ENCODE measurements at regions not wholly inside any gene's neighbourhood (a gene's known extent, or its start where the extent isn't known, plus 50 kb on each side); places are given as distances from the start of the nearest gene placed in this dataset.
A peak's percentile ranks its signal among the peaks of the same experiment; 100 is the strongest.
"Not testable (repeated sequence)": the region's sequence is repeated elsewhere in the genome, so short reads cannot be mapped to it uniquely, and the experiment has no call there.

- not testable (repeated sequence) for H3K27me3 Mint-ChIP-seq (ENCODE audit: insufficient read depth, low read depth); H2AFZ ChIP-seq (replicated peaks); H3K9me3 ChIP-seq (ENCODE audit: low read depth); H3K27ac Mint-ChIP-seq; H3K4me2 ChIP-seq; H3K4me3 Mint-ChIP-seq; H3K4me1 ChIP-seq; H3K27me3 ChIP-seq; H3K27ac ChIP-seq; H3K9ac ChIP-seq; H3K4me1 Mint-ChIP-seq; H3K36me3 ChIP-seq; H3K4me3 ChIP-seq; H3K79me2 ChIP-seq (ENCODE audit: low read depth); H4K20me1 ChIP-seq (ENCODE audit: low read depth); H3F3A ChIP-seq (ENCODE audit: low read depth); H3K36me3 Mint-ChIP-seq
- DNase-seq (ENCODE audit: low spot score) = peak; percentile 0
- peaks cover 34% of the 10 kb centered on the region for H3K9me3 Mint-ChIP-seq
These were observed 2807.2 kb downstream of the RPIA start for GRCh38 chr2:91498513-91499250.

- H3K79me2 ChIP-seq (ENCODE audit: low read depth); H3K4me1 Mint-ChIP-seq; H3F3A ChIP-seq (ENCODE audit: low read depth); H3K36me3 Mint-ChIP-seq; H3K27ac Mint-ChIP-seq; H3K9me3 ChIP-seq (ENCODE audit: low read depth); H3K27ac ChIP-seq; H3K27me3 Mint-ChIP-seq (ENCODE audit: insufficient read depth, low read depth); H3K9ac ChIP-seq; H3K4me2 ChIP-seq; H3K4me3 ChIP-seq; H3K4me3 Mint-ChIP-seq; H3K36me3 ChIP-seq; H4K20me1 ChIP-seq (ENCODE audit: low read depth); H3K27me3 ChIP-seq; H3K4me1 ChIP-seq; H2AFZ ChIP-seq (replicated peaks): not testable (repeated sequence)
- DNase-seq (ENCODE audit: low spot score) = peak; percentile 0
- peaks cover 34% of the 10 kb centered on the region for H3K9me3 Mint-ChIP-seq
These were observed 2808.1 kb downstream of the RPIA start for GRCh38 chr2:91499431-91500050.

- not testable (repeated sequence) for H3K4me1 ChIP-seq; H2AFZ ChIP-seq (replicated peaks); H3K9ac ChIP-seq; DNase-seq (ENCODE audit: low spot score); H3F3A ChIP-seq (ENCODE audit: low read depth); H4K20me1 ChIP-seq (ENCODE audit: low read depth); H3K4me3 ChIP-seq; H3K27me3 ChIP-seq; H3K9me3 ChIP-seq (ENCODE audit: low read depth); H3K4me3 Mint-ChIP-seq; H3K27ac Mint-ChIP-seq; H3K4me1 Mint-ChIP-seq; H3K27ac ChIP-seq; H3K36me3 ChIP-seq; H3K4me2 ChIP-seq; H3K36me3 Mint-ChIP-seq; H3K79me2 ChIP-seq (ENCODE audit: low read depth); H3K27me3 Mint-ChIP-seq (ENCODE audit: insufficient read depth, low read depth)
- peaks cover 32% of the 10 kb centered on the region for H3K9me3 Mint-ChIP-seq
These were observed 2808.9 kb downstream of the RPIA start for GRCh38 chr2:91500246-91500977.

GRCh38 chr2:91500978-91501310 is 2809.5 kb downstream of the RPIA start:
- not testable (repeated sequence) for H3F3A ChIP-seq (ENCODE audit: low read depth); H3K4me3 ChIP-seq; DNase-seq (ENCODE audit: low spot score); H4K20me1 ChIP-seq (ENCODE audit: low read depth); H3K27me3 Mint-ChIP-seq (ENCODE audit: insufficient read depth, low read depth); H3K4me1 ChIP-seq; H3K36me3 Mint-ChIP-seq; H3K27ac Mint-ChIP-seq; H3K4me2 ChIP-seq; H3K27ac ChIP-seq; H3K9me3 ChIP-seq (ENCODE audit: low read depth); H3K27me3 ChIP-seq; H3K79me2 ChIP-seq (ENCODE audit: low read depth); H3K4me3 Mint-ChIP-seq; H2AFZ ChIP-seq (replicated peaks); H3K9ac ChIP-seq; H3K4me1 Mint-ChIP-seq; H3K36me3 ChIP-seq
- H3K9me3 Mint-ChIP-seq = peaks cover 30% of the 10 kb centered on the region

GRCh38 chr2:91501481-91502080 is 2810.1 kb downstream of the RPIA start:
- not testable (repeated sequence) for H3K36me3 Mint-ChIP-seq; H3F3A ChIP-seq (ENCODE audit: low read depth); H3K4me1 Mint-ChIP-seq; H3K9ac ChIP-seq; DNase-seq (ENCODE audit: low spot score); H3K27ac Mint-ChIP-seq; H3K27me3 Mint-ChIP-seq (ENCODE audit: insufficient read depth, low read depth); H3K4me1 ChIP-seq; H3K27ac ChIP-seq; H3K27me3 ChIP-seq; H4K20me1 ChIP-seq (ENCODE audit: low read depth); H3K79me2 ChIP-seq (ENCODE audit: low read depth); H3K36me3 ChIP-seq; H3K4me3 ChIP-seq; H2AFZ ChIP-seq (replicated peaks); H3K4me2 ChIP-seq; H3K9me3 ChIP-seq (ENCODE audit: low read depth); H3K4me3 Mint-ChIP-seq
- H3K9me3 Mint-ChIP-seq = peaks cover 30% of the 10 kb centered on the region

- not testable (repeated sequence) for H3K36me3 Mint-ChIP-seq; H3K36me3 ChIP-seq; DNase-seq (ENCODE audit: low spot score); H3F3A ChIP-seq (ENCODE audit: low read depth); H3K4me1 Mint-ChIP-seq; H3K27me3 ChIP-seq; H2AFZ ChIP-seq (replicated peaks); H3K4me2 ChIP-seq; H3K4me3 ChIP-seq; H3K79me2 ChIP-seq (ENCODE audit: low read depth); H4K20me1 ChIP-seq (ENCODE audit: low read depth); H3K9me3 ChIP-seq (ENCODE audit: low read depth); H3K4me1 ChIP-seq; H3K27ac ChIP-seq; H3K4me3 Mint-ChIP-seq; H3K27ac Mint-ChIP-seq; H3K9ac ChIP-seq; H3K27me3 Mint-ChIP-seq (ENCODE audit: insufficient read depth, low read depth)
- peaks cover 19% of the 10 kb centered on the region for H3K9me3 Mint-ChIP-seq
These were observed 2812.1 kb downstream of the RPIA start for GRCh38 chr2:91503572-91503958.

GRCh38 chr2:91503959-91504741 is 2812.7 kb downstream of the RPIA start:
- H3K27ac Mint-ChIP-seq; H3K4me1 ChIP-seq; H3K36me3 Mint-ChIP-seq; H3K4me3 ChIP-seq; H3K4me1 Mint-ChIP-seq; H3K27me3 ChIP-seq; H4K20me1 ChIP-seq (ENCODE audit: low read depth); H2AFZ ChIP-seq (replicated peaks); DNase-seq (ENCODE audit: low spot score); H3K9me3 ChIP-seq (ENCODE audit: low read depth); H3K36me3 ChIP-seq; H3K27ac ChIP-seq; H3K9ac ChIP-seq; H3F3A ChIP-seq (ENCODE audit: low read depth); H3K4me2 ChIP-seq; H3K79me2 ChIP-seq (ENCODE audit: low read depth); H3K4me3 Mint-ChIP-seq; H3K27me3 Mint-ChIP-seq (ENCODE audit: insufficient read depth, low read depth): not testable (repeated sequence)
- H3K9me3 Mint-ChIP-seq = peaks cover 16% of the 10 kb centered on the region

Data from neural progenitor cell (in vitro differentiated cells).